NCI-H2196 treated with DMSO at 0.1 percent for 48 hours (cell line): ENCODE measurements at regions not wholly inside any gene's neighbourhood (a gene's known extent, or its start where the extent isn't known, plus 50 kb on each side); places are given as distances from the start of the nearest gene placed in this dataset.

Experiments used
- DNase-seq: peaks from one replicate; lab custom pipeline; 2025; ENCODE audit not compliant: unreplicated experiment; lab: John Stamatoyannopoulos, UW

DNA sequence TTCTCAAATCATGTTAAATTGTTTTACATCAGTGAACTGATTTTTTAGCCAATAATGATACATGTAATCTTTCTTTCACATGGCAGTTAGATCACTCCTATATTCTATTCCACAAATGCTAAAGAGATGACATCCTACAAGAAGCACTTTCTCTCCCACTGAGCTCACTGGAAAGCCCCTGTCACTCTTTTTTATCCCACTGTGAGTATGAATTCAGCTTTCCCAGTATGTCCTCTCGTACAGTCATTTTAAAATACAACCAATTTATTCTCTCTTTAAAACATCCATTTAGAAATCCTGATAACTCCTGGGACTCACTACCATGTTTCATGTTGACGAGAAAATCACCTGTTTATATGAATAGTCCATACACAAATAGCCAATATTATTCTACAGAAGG lies 599.9 kb downstream of the SEMA5A start:
- DNase-seq, result no peak

DNA sequence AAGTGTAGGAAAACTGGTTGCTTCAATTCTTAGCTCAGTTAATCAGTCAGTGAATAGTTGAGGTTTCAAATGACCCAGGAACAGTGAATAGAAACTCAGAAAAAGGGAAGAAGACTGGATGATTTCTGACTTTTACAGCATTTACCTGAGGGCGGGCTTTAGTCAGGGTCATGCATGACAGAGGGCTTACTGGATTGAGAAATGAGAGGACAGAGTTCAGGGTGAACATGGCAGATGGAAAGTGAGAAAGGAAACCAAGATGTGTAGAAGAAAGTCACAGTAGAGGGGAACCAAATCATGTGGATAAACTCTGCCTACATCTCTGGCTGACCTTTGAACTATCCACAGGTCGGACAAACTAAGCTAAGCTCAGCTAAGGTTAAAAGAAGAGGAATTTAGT lies 596.0 kb downstream of the SEMA5A start:
- DNase-seq, result no peak

DNA sequence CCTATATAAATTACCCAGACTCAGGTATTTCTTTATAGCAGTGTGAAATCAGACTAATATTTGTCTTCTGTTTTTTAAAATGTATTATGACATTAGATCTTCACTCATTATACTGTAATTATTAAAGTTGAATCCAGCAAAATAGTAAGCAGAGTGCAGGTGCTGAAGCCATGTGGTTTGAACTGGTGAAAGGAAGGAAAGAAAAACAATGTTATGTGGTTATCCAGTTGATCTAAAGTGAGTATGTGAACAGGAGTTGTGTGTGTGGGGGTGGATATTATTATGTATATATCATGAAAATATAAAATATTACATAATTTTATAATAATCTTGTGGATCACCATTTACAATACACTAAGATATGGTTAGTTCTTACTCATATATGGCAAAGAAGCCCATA lies 593.7 kb downstream of the SEMA5A start:
- no peak for DNase-seq

DNA sequence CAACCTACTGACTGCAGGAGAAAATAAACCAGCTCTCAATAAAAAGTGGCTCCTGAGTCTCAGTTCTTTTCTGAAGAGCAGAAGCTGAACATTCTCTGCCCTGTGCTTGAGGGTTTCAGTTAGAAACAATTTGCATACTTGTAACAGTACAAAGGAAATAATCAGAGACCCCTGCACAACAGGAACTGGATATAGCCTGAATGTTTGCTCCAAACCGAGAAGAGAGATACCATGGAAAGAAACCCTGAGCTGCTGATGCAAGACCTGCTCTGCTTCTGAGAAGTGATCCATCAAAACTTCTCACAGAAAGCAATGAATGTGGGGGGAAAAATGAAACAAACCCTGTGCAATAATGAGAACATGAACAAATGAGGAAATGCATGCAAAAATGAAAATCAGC lies 592.9 kb downstream of the SEMA5A start:
- no peak for DNase-seq

DNA sequence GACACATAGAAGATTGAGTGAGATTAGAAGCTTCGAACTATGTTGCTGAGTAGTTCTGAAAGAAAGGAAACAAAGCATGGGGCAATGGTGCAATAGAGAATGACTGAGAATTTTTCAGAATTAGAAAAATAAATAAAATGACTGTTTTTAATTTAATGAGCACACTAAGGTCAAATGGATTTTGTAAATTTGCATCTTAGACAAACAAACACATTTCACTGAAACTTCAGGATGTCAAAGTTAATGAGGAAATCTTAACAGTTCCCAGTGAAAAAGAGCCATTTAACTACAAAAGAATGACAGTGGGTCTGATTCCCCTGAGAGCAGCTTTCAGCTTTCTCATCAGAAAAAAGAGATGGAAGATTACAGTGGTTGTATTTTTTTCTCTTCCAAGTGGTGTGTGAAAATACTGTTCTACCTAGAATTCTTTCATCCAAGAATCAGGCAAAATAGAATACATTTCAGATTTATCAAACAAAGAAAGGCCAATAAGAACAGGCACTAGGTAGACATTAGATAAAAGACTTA lies 591.9 kb downstream of the SEMA5A start:
- no peak for DNase-seq

DNA sequence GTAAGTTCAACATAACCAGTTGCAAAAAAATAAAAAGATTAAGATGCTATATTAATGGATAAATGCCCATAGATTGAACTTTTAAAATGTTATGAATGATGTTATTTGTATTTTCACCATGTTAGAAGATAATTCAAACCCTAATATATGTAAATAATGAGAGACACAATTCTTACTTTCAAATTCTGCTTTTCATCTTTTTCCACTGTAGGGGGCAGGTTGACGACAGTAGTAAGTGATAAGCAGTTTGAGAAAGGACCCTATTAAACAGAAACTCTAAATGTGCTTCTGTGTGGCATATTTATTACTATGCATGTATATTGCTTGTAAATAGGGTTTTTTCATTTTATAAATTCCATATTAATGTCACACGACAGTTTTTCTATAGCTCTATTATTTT lies 591.1 kb downstream of the SEMA5A start:
- DNase-seq, result no peak

DNA sequence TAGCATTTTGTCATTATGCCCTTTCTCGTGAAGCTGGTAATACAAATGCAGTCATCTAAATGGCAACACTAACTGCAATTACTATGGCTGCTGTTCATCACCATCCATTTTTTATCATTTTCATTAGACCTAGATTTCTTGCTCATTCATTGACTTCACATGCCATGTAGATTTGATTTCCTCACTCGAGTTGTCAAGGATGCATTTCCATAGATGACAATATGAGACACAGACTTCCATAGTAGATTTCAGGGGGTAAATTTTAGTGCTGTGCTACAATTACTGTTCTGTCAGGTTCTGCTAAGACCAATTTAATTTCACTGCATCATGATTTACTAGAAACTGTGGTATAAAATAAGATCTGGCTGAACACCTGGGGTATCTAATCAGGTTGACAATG lies 589.2 kb downstream of the SEMA5A start:
- DNase-seq, result no peak

DNA sequence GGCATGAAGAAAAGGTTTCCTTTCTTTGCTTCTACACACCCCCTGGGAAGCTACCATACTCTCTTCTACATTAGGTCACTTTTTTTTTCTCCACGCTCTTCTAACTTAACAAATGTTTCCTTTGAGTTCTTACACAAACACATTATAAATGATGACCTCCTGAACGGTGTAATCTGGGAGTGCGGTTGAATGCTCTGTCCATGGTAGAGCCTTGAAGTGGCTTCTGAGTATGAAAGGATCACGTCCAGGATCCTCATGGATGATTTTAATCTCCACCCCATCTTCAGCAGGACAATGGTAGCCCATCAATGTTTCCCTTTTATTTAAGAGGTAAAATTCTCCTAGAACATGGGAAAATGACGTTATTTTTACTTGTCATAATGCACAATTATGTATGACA lies 587.3 kb downstream of the SEMA5A start:
- no peak for DNase-seq

DNA sequence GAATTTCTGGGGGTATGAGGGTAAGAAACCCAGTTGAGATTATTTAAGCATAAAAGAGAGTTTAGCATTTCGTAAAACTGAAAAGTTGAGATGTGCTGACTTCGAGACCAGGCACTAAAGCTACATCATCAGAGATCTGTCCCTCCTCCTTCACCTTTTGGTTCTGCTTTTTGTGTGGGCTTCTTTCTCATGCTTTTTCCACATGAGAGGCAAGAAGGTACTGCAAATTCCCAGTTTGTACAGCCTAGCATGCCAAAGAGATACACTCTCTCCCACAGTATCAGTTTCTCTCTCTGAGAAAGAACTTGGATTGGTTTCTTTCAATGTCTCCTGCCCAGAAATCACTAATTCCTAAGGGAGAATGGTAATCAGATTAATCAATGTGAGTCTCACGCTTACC lies 584.7 kb downstream of the SEMA5A start:
- no peak for DNase-seq

DNA sequence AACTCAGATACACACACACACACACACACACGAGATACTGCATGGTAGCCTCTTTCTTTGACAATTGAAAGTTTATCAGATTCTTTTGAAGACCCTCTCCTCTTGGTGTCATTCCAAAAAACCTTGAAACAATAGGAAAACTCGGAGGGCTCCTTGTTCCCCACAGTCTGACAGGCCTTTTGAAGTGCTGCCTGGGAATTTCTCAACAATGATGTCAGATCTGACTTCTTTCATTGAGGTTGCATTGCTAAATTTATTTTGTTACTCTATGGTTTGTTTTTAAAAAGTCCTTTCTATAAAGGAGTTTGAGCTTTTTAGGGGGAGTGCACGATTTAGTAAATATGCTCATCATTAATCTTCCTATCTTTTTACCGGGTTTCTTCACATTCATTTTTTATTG lies 583.9 kb downstream of the SEMA5A start:
- DNase-seq, result no peak

DNA sequence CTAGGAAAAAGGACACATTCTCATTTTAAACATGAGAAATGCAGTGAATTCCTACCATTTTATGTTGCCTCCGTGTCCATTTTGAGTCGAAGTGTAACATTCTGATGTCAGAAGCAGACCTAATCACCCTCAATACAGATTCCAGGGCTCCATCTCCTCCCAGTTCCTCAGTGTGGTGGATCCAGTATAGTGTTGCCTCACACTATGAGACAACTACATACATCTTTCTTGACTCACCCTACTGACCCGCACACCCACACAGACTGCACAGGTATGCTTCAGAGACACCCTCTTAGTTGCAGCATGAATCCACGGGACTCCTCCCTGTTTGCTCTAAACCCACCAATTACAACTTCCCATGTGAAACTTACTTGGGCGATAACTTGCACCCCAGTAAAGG lies 564.9 kb downstream of the SEMA5A start:
- DNase-seq, result no peak

DNA sequence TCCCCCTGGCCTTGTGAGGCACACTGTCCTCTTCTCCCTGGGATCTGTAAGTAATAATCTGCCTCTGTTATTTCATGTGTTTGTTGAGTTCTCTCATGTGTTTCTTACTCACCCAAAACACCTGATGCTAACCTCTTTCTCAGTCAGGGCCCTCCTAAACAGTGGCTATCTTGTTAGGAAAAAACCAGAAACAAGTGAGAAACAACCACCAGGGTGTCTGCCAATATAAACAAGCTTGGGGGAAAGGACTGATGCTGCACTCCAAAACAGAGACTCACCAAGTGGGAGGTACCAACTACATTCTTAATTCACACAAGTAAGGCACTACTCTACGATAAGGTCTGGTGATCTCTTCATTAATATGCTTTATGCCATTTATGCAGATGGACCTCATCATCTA lies 564.4 kb downstream of the SEMA5A start:
- DNase-seq, result no peak

DNA sequence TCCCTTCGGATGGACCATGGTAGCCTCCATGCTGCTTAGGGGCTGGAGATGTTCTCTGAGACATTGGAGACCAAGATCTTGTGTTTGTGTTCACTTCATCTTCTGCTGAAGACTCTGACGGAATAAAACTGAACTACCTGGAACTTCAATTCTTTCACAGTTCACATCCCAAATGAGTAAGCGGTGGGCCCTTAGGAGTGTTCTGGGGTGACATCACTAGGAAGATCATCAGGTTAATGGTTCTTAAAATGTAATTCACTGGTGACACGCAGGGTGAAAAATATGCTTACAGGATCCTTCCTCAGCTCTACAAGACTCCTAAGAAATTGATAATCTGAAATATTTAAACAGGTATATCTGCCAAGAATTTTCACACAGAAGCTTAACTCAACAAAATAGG lies 561.5 kb downstream of the SEMA5A start:
- DNase-seq, result no peak
